Limb (tissue), 2 donors: ENCODE measurements at regions not wholly inside any gene's neighbourhood (a gene's known extent, or its start where the extent isn't known, plus 50 kb on each side); places are given as distances from the start of the nearest gene placed in this dataset.
"Not testable (repeated sequence)": the region's sequence is repeated elsewhere in the genome, so short reads cannot be mapped to it uniquely, and the experiment has no call there.

ENCODE experiments used
- DNase-seq, 2 donors: peaks; one replicate each; pipeline ENCODE4 v3.0.0-alpha.2; 2016; ENCODE audit errors: extremely low spot score in 2 of 2

DNA sequence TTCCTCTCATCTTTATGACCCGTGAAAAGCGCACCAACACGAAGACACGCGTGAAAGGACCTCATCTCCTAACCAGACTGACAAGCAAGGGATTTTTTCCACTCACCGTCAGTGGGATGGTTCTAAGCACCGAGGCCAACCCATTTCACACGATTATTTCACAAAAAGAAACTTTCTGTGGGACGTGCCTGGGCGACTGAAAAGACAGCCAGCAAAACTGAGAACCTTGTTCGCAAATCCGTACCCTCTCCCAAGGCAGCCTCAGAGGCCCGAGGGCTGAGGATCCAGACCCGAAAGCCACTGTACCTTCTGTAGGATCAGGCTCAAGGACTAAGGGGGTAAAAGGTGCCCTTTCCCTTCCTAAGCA is 84.9 kb upstream of the METTL9 start:
- not testable (repeated sequence) for DNase-seq

DNA sequence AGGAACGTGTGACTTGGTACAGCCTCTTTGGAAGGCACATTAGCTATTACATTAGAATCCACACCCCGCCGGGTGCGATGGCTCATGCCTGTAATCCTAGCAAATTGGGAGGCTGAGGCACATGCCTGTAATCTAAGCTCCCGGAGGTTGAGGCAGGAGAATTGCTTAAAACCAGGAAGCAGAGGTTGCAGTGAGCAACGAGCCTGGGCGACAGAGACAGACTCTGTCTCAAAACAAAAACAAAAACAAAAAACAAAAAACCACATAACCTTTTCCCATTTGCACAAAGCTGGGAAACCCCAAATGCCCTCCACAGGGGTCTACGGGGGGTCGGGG is 82.7 kb upstream of the METTL9 start:
- not testable (repeated sequence) for DNase-seq

DNA sequence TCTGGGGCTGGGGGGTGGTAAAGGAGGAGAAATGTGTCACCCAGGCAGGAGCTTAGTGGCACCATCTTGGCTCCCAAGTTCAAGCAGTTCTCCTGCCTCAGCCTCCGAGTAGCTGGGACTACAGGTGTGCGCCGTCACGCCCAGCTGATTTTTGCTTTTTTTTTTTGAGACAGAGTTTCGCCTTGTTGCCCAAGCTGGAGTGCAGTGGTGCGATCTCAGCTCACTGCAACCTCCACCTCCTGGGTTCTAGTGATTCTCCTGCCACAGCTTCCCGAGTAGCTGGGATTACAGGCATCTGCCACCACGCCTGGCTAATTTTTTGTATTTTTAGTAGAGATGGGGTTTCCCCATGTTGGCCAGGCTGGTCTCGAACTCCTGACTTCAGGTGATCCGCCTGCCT is 82.1 kb upstream of the METTL9 start:
- not testable (repeated sequence) for DNase-seq

DNA sequence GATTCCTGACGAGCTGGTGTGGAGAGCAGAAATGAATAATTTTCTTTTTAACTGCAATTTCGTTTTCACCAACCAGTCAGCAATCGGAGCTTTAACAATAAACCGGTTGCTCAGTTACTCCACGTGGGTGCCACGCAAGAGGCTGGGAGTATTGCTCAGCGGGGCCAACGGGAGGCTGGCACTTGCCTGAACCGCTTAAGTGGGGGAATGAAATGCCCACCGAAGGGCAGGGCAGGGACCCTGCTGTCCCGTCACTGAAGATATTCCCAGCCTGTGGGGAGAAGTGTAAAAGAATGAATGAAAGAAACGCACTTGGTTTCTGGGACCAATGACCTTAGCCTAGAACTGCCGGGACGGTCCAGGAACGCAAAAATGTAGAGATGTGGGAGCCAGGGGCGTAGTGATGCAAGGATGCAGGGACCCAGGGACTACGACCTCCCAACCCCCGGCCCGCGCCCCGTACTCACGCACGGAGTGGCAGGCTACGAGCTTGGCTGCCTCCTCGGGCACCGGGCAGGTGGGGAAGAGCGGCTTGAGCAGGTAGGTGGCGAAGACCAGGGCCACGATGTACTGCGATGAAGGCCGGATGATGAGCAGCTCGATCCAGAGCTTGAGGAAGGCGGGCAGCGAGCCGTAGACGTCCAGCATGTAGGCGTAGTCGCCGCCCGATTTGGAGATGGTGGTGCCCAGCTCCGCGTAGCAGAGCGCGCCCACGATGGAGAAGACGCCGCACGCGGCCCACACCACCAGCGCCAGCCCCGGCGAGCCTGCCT is 79.8 kb upstream of the METTL9 start:
- DNase-seq, result peak in 1 of 2 donors; percentile 47

DNA sequence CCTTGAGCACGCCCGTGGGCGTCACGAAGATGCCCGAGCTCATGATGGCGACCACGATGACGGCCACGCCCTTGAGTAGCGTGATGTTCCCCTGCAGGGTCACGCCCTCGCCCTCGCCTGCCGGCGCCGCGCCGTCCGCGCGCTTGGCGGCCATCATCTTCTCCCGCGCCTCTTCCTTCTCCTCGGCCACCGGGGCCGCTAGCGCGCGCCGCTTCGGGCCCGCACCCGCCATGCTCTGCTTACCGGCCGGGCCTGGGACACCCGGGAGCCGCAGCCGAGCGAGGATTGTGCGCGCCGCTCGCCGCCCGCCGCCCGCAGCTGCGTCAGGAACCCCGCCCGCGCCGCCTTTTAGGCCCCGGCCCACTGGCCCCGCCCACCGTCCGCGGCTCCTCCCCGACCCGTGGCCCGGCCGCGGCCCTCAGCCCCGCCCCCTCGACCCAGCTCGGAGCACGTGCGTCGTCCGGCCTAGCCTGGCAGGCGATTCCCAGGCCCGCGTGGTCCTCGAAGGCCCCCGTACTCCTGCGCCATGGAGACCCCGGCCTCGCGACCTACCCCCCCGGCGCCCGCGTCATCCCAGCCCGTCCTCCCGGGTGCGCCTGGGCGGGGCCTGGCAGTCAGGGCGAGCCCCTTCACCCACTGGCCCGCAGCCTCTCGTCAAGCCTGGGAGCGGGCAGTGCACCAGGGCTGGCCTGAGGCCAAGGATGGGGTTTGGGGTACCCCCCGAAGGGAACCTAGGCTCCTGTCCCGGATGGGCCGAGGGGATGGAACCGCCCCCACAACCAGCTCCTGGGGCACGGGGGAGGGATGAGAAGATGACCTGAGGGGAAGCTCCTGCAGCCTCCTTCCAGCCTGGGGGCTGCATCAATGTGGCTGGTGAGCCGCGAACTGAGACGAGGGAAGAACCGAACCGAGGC is 79.0 kb upstream of the METTL9 start:
- DNase-seq, result peak; percentile 94 to 100

DNA sequence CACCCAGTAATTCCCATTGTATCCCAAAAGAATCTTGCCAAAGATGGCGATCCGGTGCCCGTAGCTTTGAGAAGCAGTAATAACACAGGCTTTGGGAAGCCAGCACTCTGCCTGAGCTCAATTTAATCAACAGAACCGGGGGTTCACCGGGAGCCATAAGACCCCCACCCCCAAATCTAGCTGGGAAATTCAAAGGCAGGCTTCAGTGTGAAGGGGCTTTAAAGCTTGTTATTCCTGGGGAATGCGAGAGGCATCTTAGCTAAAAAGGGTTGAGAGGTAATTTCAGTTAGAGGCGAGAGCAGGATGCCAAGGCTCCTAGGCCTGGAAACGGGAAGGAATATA is 78.4 kb upstream of the METTL9 start:
- DNase-seq, result peak in 1 of 2 donors; percentile 38

DNA sequence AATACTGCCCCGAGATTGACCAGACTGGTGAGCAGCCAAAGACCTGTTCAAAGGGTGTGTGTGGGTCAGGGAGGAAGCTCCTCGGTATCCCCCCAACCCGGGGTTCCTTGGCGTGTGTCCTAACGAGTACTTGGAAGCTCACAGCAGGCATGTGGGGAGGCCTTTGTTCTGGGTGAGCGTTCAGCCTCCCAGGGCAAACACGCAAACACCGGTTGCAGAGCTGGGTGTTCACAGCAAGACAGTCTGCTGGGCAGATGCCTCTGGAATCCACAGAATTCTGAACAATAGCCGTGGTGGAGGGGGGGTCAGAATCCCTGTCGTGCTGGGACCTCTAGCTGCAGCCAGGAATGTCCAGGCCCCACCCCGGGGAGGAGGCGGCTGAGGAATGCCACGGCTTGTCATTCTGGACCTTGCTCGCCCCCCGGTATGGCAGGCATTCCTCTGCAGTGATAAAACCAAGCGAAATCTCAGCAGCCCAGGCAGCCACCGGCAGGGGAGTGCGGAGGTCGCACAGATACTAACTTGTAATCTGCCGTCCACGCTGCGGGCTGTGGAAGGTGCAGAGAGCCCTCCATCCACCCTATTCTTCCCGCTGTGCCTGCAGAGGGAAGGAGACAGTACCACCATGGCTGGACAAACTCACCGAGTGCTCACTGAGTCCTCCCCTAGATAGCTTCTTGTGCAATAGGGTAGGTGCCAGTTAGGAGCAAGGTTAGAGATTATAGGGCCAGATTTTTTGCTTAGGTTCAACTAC is 77.8 kb upstream of the METTL9 start:
- peak in 1 of 2 donors; percentile 75 for DNase-seq

DNA sequence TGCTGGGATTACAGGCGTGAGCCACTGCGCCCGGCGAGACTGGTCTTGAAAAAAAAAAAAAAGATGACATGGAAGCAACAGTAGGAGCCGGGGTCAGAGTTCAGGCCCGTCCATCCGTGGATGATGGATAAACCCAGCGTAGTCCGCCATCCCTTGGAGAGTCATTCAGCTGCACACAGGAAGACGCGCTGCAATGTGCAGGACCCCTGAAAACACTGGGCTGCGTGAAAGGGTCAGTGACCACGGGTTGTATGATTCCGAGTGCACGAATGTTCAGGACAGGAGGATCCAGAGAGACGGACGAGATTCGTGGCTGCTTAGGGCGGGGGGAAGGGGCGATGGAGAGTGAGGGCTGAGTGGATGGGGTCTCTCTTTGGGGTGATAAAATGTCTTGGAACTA is 76.5 kb upstream of the METTL9 start:
- not testable (repeated sequence) for DNase-seq

DNA sequence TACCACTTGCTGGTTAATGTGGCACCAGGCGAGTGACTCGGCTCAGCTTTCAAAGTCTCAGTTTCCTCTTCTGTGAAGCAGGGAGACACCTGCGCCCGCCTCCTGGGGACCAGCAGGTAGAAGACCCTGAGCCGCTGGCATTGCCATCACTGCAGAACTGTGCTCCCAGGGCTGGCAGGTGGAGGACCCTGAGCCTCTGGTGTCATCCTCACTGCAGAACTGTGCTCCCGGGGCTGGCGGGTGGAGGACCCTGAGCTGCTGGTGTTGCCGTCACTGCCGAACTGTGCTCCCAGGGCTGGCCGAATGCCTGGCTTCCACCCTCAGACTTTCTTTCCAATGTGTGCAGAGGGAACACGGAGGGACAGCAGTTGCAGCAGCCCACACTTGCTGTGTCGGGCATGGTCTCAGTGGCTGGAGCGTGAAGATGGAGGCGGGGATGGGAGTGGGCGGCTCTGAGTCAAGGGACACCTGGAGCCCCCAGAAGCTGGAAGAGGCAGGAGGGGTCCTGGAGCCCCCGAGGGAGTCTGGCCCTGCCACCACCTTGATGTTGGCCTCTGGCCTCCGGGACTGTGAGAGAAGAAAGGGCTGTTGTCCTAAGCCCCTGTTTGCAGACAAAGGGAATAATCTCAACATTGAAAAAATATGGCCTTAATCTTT is 75.8 kb upstream of the METTL9 start:
- peak in 1 of 2 donors; percentile 40 for DNase-seq

DNA sequence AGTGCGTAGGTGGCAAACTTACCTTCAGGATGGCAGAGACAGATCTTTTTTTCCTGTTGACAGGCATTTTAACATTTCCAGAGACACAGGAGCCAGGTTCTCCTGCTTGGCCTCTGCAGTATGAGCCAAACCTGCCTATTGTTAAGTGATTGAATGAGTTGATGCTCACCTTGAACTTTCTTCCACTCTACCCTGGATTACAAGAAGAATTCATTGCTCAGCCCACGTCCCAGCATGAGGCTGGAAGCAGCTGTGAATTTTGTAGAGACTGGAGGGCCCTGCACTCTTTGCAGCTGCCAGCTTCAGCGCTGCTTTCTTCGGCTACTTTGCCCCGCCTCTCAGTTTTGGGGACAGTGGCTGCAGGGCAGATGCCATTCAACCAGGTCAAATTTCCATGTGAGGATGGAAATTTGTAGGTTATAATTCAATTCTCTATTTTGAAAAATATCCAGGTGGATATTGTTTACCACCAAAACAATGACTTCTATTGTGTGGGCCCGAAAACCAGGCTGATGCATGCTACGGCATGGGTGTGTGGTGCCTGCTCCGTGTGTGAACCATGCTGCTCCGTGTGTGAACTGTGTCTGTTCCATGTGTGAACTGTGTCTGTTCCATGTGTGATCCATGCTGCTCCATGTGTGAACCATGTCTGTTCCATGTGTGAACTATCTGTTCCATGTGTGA is 75.2 kb upstream of the METTL9 start:
- peak in 1 of 2 donors; percentile 38 for DNase-seq

DNA sequence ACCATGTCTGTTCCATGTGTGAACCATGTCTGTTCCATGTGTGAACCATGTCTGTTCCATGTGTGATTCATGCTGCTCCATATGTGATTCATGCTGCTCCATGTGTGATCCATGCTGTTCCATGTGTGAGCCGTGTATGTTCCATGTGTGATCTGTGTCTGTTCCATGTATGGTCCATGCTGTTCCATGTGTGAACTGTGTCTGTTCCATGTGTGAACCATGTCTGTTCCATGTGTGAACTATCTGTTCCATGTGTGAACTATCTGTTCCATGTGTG is 74.7 kb upstream of the METTL9 start:
- DNase-seq, result not testable (repeated sequence)

DNA sequence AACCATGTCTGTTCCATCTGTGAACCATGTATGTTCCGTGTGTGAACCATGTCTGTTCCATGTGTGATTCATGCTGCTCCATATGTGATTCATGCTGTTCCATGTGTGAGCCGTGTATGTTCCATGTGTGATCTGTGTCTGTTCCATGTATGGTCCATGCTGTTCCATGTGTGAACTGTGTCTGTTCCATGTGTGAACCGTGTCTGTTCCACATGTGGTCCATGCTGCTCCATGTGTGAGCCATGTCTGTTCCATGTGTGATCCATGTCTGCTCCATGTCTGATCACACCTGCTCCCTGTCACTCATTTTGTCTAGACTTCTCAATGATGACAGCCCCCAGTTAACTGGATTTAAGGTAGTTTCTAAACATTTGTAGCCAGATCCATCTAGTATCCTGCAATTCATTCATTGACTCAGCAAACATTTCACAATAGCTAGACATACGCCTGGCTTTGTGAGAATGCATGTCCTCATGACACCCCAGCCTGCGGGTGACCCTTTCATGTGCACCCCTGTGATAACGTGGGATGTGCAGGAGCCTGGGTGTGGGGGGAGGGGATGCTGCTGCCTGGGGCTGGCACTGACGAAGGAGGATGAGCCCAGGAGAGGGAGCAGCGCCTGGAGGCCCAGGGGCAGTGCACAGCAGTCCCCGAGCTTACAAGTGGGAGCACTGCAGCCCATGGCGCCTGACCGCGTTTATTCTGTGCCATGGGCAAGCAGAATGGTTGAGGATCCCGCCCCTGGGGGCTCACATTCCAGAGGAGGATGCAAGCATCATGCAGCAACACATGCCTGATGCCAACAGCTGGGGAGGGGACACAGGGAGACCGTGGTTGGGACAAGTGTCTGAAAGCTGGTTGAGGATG is 74.1 kb upstream of the METTL9 start:
- peak in 1 of 2 donors; percentile 46 for DNase-seq

DNA sequence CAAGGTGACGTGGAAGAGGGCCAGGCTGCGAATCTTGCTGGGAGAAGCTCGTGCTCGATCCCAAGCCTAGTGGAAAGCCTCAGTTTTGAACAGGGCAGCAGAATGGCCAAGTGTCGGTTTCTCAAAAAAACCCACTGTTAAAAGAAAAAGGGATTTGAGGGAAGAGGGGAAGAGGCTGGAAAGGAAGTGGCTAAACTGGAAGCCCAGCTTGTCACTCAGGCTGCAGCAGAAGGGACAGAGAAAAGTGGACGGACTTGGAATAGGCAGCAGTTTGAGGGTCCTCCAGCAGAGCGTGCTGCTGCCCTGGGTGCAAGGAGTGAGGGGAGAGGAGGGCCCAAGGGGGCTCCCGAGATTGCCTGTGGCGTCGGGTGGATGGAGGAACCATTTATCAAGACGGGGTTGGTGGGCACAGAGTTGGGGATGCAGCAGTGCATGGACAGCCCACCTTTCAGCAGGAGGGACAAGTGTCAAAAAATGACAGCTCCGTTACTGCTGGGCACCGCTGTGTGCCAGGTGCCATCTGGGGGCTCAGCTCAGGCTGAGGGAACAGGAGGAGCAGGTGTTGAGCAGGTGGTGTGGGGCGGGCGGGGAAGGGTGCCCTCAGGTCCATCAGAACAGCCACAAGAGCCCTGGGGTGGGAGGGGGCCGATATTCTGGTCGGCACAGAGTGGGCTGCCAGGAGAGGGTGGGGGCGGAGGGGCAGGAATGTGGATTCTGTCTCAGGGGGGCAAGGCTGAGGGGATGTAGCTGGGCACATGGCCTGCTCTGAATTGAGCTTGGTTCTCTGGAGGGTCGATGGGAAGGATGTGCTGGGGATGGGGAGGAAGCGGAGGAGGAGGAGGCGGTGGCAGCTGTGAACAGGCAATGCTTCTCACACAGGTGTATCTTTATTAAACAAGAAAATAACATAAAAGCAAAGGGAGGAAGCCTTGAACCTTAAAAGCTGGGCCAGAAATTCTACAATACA is 73.1 kb upstream of the METTL9 start:
- peak in 1 of 2 donors; percentile 47 for DNase-seq

DNA sequence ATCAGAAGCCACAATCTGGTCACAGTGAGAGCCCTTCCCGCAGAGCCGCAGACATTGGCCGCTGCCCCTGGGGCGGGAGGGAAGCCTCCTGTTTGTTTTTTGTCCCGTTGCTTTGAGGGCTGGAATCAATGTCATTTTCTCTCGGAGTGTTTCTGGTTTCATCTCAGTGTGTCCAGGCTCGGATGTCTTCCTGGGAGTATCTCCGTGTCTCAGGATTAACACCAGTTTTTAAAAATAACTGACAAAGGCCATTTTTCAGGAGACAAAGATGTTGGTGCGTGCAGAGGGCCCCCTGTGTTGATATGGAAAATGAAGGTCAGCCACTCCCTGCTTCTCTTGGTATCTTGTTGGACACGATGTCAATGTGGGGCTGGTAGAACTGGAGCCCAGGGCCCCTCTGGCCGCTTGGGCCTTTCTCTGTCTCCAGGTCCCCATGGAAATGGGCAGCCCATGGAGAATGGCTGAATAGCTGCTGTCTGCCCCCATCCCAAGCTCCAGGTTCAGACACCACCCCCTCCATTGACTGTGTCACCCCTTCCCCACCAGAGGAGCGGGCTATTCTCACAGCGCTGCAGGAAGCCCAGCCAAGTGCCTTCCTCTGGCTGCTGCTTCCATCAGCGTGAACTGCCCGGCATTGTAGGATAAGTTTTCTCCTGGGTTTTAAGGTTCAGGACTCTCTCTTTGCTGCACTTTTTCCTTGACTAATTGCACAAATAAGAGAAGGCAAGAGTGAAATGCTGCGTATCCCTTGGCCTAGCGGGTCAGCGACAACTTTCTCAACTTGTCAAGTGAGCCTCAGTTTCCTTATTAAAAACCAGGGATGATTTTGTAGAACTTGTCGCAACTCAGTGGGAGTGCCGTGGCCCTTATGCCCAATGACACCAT is 72.2 kb upstream of the METTL9 start:
- DNase-seq, result peak in 1 of 2 donors; percentile 27

DNA sequence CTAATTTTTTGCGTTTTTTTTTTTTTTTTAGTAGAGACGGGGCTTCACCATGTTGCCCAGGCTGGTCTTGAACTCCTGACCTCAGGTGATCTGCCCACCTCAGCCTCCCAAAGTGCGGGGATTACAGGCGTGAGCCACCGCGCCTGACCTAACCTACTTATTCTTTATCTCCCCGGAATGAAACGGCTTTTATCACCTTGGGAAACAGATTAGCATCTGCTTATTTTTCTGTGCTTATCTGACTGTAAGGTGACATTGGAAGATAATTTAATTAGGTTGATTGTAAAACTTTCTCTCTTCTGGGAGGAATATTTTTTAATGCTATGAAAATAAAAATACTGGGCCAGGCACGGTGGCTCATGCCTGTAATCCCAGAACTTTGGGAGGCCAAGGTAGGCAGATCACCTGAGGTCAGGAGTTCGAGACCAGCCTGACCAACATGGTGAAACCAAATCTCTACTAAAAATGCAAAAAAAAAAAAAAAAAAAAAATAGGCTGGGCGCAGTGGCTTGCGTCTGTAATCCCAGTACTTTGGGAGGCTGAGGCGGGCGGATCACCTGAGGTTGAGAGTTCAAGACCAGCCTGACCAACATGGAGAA is 70.2 kb upstream of the METTL9 start:
- DNase-seq, result not testable (repeated sequence)

DNA sequence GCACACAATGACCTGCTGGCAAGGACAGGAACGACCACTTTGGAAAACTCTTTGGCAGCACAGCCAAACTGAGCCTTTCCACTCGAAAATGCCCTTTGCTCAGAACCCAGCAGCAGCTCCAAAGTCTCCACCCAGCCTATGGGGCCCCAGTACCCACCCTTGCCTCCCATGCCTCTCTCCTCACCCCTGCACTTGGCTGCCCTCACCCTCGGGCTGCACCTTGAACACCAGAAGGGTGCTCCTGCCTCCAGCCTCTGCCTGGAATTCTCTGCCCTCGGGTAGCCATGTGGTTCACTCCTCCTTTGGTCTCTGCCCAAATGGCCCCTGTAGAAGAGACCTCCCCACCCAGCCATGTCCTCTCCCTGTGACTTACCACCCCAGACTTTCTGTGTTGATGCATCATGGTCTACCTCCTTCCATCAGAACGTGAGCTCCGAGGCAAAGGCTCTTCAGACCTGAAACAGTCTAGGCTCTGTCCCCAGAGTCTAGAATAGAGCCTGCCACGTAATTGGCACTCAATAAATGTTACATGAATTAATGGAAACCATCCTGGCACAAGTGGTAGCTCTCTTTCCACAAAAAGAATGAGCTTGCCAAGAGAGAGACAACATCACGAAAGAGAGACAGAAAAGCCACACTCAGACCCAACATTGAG is 68.5 kb upstream of the METTL9 start:
- DNase-seq, result not testable (repeated sequence)

DNA sequence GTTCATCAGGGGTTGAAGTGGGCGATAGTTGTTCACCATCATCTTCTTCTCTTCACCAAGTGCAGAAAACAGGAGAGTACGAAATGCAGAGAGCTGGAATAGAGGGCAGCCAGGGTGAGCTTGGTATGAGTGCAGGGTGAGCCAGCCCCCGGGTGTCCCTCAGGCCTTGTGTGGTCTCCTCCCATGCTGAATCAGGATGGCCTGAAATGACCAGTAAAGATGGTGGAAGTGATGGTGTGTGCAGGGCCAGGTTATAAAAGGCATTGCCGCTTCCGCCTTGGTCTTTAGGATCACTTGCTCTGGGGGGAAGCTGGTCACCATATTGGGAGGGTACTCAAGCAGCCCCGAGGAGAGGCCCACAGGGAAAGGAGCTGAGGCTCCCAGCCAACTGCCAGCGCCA is 66.4 kb upstream of the METTL9 start:
- DNase-seq, result not testable (repeated sequence)
